Stimulated activated CD4-positive, alpha-beta T cell treated with anti-CD3 and anti-CD28 coated beads, Interleukin-2, amount 100 ng/mL, for 48 hours (primary cell): ENCODE measurements at regions not wholly inside any gene's neighbourhood (a gene's known extent, or its start where the extent isn't known, plus 50 kb on each side); places are given as distances from the start of the nearest gene placed in this dataset.

Experiments used
- DNase-seq, 2 donors: peaks; one replicate each; pipeline ENCODE4 v3.0.0-alpha.2; 2020

GRCh38 chr3:144390786-144391185 is 419.2 kb downstream of the DIPK2A start:
- DNase-seq, result no peak

DNA sequence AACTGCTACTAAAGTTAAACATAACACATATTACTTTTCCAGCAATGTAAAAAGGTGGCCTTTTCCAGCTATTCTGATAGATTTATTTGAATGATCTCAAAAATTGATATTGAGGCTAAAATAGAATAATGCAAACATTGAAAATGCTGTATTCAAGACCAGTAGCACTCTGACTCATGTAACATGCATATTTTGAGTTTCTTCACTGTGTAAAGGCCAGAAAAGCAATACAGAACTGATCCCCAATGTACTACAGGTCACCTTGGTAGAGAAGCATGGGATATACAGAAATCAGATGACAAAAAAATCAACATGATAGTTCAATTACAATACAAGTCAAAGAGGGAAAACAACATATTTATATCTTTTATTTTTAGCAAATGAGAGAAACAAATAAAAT is 419.6 kb downstream of the DIPK2A start:
- DNase-seq, result no peak

DNA sequence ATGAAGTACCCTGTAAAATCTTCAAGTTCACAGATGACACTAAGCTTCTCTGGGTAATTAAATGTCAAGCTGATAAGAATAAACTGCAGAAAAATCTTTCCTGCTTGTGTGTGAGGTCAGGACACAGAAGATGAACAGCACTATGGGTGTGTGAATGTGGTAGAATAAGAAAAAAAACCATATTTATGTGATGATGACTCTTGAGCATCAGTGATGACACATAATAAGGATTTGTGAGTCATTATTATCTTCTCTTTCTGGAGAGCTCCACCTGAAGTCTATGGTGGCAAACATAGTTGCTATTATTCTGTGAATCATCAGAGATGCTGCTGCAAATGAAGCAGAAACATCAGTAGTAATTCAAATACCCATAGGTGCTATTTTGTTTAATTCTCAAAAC is 422.4 kb downstream of the DIPK2A start:
- DNase-seq, result no peak

- no peak for DNase-seq
Measured at GRCh38 chr3:144402430-144402829, 430.8 kb downstream of the DIPK2A start.

DNA sequence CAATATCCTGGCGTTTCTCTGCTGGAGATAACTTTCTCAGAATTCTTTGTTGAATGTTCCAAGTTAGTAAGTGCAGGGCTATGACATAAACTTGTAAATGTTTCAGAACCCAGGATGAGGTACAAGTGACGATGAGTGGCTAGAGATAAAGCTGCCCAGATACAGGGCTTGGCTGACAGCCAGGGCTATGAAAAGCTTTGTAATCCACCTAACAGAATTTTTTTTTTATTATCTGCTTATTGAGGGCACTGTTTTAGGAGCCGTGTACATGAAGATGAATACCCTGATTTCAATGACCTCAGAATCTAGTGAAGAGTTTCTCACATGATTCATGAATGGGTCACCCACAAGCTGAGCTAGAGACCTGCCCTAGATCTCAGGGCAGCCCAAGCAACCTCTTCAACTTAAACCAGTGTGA is 431.4 kb downstream of the DIPK2A start:
- no peak for DNase-seq

DNA sequence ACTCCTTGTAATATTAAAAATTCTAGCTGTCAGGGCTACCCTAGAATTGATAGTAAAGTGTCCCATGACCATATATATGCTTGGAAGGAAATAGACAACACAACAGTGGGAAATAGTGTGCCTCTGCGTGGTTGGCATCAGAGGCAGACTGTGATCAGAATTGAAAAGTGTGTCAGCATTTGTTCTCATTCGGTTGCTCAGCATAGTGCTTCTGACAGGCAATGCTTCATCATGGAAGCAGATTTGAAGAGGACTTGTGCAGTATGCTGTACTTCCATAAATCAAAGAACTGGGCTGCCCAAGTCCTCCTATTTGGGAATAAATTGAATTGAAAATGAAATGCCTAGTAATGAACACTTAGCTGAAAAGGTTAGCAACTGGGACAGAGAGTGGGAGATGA is 435.7 kb downstream of the DIPK2A start:
- DNase-seq, result no peak

DNA sequence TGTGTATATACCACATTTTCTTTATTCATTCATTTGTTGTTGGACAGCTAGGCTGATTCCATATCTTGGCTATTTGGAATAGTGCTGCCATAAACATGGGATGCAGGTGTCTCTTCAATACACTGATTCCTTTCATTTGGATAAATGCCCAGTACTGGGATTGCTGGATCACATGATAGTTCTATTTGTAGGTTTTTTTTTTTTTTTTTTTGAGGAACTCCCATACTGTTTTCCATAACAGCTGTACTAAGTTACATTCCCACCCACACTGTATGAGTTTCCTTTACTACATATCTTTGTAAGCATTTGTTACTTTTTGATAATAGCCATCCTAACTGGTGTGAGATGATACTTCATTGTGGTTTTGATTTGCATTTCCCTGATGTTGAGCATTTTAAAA is 437.7 kb downstream of the DIPK2A start:
- DNase-seq, result no peak

DNA sequence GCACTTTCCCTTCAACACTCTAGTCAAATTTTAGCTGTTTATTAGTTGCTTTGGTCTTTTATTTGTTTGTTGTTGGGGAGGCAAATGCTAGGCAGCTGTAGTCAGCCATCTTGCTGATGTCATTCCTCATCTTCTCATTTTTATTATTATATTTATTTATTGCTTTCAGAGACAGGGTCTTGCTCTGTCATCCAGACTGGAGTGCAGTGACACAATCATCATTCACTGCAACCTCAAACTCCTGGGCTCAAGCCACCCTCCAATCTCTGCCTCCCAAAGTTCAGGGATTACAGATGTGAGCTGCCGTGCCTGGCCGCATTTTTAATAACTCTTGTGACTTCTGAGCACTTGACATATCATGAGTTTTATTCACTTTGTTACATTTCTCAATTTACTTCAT is 441.4 kb downstream of the DIPK2A start:
- DNase-seq, result no peak

- DNase-seq, result no peak
Measured at GRCh38 chr3:144415492-144415891, 443.9 kb downstream of the DIPK2A start.

DNA sequence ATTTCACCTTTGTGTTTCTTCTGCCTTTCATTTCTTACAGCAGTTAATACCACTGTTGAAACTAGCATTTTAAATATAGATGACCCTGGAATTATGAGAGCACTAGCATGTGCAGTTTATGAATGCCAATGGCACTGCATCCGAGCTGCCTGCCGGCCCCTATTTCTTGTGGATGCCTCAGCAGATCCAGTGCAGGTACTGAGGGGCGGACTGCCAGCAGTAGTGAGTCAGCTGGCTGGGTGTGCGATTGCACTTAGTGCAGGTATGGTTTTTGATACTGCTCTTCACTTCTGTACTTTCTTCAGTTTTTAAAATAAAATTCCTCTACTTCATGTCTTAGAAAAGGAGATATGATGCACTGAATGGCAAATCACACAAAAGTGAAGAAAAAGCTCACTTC is 453.0 kb downstream of the DIPK2A start:
- DNase-seq, result no peak

DNA sequence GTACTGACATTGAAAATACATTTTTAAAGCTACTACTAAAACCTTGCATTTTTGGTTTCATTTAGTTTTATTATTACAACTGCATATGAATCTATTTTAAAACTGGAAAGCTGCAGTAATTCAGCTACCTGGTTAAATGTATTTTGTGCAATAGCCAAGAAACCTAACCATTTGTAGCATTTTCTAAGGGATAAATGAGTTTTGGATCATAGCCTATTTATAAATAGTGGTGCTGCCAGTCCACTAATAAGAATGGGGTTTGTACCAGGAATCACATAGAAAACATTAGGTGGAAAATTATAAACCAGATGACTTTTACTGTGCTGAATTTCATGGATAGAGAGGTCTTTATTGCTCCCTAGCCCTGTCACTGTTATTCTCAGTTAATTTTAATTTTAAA is 454.7 kb downstream of the DIPK2A start:
- DNase-seq, result no peak

- no peak for DNase-seq
Measured at GRCh38 chr3:144426967-144427366, 455.3 kb downstream of the DIPK2A start.

DNA sequence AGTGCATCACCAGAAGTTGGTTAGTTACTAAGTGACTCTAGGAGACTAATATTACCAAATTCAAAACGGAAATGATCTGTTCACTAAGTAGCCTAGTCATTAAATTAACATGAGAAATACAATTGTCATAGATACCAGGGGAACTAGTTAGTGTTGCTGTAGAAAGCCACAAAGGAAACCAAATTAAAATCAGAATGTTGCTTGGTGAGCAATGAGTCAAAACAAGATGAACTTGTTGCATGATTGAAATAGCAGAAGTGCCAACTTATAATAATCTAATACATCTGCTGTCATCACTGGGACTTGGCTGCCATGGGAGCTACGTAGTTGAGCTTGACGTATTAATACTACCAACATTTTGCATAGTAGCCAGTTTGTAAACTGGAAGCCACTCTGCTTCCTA is 458.1 kb downstream of the DIPK2A start:
- DNase-seq, result no peak

DNA sequence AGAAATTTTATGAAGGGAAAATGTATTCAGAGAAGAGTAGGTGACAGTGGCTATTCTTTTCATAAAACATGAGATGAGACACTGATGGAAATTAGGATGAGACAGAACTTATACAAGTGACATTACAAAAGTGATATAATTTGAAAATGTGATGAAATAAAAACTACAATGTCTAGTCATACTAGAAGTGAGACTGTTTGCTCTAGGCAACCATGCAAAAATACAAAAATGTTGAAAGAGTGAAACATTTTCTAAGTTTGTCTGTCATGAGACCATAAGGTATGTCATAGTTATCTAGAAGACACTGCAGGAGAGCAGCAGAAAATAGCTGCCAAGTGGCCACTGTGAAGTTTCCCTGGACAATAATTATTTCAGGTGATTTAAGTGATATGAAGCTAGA is 459.5 kb downstream of the DIPK2A start:
- DNase-seq, result no peak

- DNase-seq, result no peak
Measured at GRCh38 chr3:144433006-144433405, 461.4 kb downstream of the DIPK2A start.

DNA sequence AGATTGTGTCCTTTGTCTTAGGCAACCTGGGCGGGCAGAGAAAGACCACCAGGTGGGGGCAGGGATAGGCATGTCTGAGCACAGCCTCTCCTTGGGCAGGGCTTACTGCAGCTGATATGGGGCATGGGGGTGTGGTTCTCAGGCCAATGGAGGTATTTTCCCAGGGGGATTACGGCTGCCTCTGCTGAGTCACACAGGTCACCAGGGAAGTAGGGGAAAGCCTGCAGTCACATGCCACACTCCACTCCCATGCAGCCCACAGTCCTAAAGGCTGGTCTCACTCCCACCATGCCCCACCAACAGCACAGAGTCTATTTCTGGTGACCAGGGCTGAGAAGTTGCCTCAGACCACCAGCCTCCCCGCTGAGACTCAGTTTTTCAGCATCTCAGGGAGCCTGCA is 466.4 kb downstream of the DIPK2A start:
- DNase-seq, result no peak

- no peak for DNase-seq
Measured at GRCh38 chr3:144444061-144444460, 472.4 kb downstream of the DIPK2A start.

GRCh38 chr3:144444546-144444945 is 472.9 kb downstream of the DIPK2A start:
- DNase-seq, result no peak

GRCh38 chr3:144455841-144456440 is 484.3 kb downstream of the DIPK2A start:
- no peak for DNase-seq

DNA sequence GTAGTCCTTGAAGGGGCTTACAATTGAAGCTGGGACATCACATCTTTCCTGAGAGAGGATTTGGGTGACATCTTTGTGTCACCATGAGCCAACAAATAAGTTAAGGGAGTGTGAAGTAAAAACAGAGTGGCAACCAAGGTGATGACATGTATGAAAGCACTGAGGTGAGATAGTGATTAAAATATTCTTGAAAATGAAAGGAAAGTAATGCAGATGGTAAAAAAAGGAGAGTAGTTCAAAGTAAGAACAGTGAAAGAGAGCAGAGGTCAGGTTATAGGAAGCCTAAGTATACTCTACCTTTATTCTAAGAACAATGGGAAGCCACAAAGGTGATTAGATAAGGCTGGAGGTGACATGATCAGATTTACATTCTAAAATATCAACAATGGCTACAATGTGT is 486.1 kb downstream of the DIPK2A start:
- no peak for DNase-seq

GRCh38 chr3:144458283-144458682 is 486.7 kb downstream of the DIPK2A start:
- no peak for DNase-seq

GRCh38 chr3:144462337-144462736 is 490.7 kb downstream of the DIPK2A start:
- DNase-seq, result no peak

- DNase-seq, result no peak
Measured at GRCh38 chr3:144463911-144464310, 492.3 kb downstream of the DIPK2A start.

DNA sequence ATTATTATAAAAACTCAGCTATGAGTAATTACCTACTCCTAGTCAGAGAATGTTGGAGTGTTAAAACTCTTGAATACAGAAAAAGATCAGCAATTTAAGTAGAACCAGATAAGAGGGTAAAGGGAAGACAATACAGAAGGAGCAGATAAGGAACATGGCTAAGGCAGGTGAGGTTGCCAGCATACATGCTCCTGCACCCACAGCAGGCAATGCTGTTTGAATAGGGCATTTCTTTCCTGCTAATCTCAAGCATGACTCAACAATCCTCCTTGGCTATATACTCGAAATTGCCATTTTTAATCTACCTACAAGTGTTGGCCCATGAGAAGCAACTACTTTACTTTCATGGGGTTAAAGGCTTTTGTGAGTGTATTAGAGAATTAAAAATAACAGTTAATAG is 494.5 kb downstream of the DIPK2A start:
- DNase-seq, result no peak

GRCh38 chr3:144466540-144466939 is 494.9 kb downstream of the DIPK2A start:
- no peak for DNase-seq

DNA sequence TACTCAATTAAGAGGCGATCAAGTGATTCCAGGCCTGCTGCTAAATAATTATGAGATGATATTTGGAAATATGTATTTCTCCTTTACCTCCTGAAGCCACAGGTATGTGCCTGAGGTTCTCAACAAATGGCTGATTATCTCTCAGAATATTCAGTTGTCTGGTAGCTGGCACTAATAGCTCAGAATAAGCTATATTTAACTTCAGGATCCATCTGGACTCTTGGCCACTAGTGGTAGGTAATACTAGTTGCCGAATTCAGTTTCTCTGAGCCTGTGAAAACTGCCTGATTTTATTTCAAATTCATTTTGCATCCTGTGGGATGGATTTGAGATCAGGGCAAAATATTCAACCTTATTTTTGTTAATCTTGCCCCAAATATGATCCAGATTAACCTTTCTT is 499.0 kb downstream of the DIPK2A start:
- DNase-seq, result no peak
